ENCODE measurements at regions not wholly inside any gene's neighbourhood (a gene's known extent, or its start where the extent isn't known, plus 50 kb on each side); places are given as distances from the start of the nearest gene placed in this dataset.

DNA sequence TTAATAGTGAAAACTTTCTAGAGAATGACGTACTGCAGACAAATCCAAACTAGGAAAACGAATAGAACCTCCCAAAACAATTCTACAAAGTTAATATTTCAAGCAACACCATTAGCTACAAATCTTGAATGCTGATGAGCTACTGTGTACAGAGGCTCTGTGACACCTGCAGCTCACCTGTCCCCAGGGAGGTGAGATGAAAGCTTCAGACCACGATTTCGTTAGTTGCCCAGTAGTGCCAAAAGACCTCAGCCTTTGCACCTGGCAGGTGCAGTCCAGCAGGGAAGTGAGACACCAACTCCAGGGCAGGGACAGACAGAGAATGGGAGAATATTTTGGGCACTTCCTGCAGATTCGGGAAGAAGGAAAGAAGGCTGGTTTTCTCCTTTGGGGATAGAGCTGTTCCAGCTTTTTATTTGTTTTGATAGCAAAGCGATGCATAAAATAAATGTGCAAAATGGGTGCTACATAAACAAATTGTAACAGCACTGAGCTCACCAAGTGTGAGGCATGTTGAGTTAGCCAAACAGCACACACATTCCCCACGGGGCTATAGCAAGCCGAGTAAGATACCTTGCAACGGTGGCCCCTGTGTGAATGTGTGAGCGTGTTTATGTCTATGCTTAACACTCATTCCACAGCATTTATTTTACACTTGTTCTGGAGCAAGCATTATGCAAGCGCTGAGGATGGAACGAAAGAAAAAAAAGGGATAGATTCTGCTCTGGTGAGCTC, 1024.8 kb upstream of the AUTS2 start:
- Histone ChIP-seq H3K36me3 (no peaks in the 10 kb centered on the region), H3K4me1 (no peaks in the 10 kb centered on the region), H3K9me3 (no peaks in the 10 kb centered on the region), H3K27me3 (no peaks in the 10 kb centered on the region), H3K4me3 (no peak overlapping the region), H3K27ac (no peak overlapping the region)
- intact Hi-C loops (cut with DNase I): no loop called here
- TF ChIP-seq, protein P1, sequence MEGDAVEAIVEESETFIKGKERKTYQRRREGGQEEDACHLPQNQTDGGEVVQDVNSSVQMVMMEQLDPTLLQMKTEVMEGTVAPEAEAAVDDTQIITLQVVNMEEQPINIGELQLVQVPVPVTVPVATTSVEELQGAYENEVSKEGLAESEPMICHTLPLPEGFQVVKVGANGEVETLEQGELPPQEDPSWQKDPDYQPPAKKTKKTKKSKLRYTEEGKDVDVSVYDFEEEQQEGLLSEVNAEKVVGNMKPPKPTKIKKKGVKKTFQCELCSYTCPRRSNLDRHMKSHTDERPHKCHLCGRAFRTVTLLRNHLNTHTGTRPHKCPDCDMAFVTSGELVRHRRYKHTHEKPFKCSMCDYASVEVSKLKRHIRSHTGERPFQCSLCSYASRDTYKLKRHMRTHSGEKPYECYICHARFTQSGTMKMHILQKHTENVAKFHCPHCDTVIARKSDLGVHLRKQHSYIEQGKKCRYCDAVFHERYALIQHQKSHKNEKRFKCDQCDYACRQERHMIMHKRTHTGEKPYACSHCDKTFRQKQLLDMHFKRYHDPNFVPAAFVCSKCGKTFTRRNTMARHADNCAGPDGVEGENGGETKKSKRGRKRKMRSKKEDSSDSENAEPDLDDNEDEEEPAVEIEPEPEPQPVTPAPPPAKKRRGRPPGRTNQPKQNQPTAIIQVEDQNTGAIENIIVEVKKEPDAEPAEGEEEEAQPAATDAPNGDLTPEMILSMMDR (IDR thresholded peaks at IDR 0.05): no peak
- TF ChIP-seq POLR2AphosphoS5 (IDR thresholded peaks at IDR 0.05) (no peak), EP300 (IDR thresholded peaks at IDR 0.05) (no peak), POLR2A (IDR thresholded peaks at IDR 0.05) (no peak)
- no peak for DNase-seq
- WGBS, 2 donors: 73 to 74% methylated on average over 12 of the region's 12 CpGs

DNA sequence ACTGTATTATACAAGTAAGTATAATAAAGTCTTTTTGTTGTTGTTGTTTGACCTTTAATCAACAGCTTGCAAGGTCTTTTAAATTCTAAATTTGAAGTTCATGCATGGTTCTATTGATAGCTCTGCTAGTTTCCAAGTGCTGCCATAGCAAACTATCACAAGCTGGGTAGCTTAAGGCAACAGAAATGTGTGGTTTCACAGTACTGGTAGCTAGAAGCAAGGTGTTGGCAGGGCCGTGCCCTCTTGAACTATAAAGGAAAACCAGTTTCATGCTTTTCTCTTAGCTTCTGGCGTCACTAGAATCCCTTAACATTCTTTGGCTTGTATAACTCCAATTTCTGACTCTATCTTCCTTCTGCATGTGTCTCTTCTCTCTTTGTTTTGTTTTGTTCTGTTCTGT, 1021.9 kb upstream of the AUTS2 start:
- Histone ChIP-seq H3K27me3 (no peaks in the 10 kb centered on the region), H3K36me3 (no peaks in the 10 kb centered on the region), H3K9me3 (peaks cover 0 to 7% (median 2%) of the 10 kb centered on the region in 4 donors), H3K27ac (no peak overlapping the region), H3K4me3 (no peak overlapping the region), H3K4me1 (no peaks in the 10 kb centered on the region)
- 56 to 83% methylated on average over 2 of the region's 2 CpGs for WGBS, 2 donors
- TF ChIP-seq POLR2A (IDR thresholded peaks at IDR 0.05) (no peak), POLR2AphosphoS5 (IDR thresholded peaks at IDR 0.05) (no peak), EP300 (IDR thresholded peaks at IDR 0.05) (no peak)
- TF ChIP-seq, protein P1 (IDR thresholded peaks at IDR 0.05): no peak
- DNase-seq: no peak
- intact Hi-C loops (cut with DNase I): no loop called here

DNA sequence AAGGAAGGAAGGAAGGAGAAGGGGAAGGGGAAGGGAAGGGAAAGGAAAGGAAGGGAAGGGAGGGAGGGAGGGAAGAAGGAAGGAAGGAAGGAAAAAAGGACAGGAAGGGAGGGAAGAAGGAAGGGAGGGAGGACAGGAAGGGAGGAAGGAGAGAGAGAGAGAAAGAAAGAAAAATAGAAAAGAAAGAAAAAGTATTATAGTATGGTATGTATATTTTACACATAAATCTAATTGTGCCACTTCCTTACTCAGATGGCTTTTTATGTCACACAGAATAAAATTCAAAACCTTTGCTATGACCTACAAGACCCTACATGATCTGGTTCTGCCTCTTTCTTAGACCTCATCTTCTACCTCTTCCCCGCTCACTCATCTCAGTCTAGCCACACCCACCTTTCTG, 1016.9 kb upstream of the AUTS2 start:
- H3K27ac ChIP-seq: no peak overlapping the region
- no peaks in the 10 kb centered on the region for H3K36me3 ChIP-seq
- peaks cover 0 to 10% (median 2%) of the 10 kb centered on the region in 4 donors for H3K9me3 ChIP-seq
- no peak for DNase-seq
- intact Hi-C loops (cut with DNase I): no loop called here
- WGBS, 2 donors: 70 to 92% methylated on average over 1 of the region's 1 CpG
- TF ChIP-seq POLR2A (IDR thresholded peaks at IDR 0.05): no peak
- no peak for TF ChIP-seq EP300 (IDR thresholded peaks at IDR 0.05)
- no peak for TF ChIP-seq POLR2AphosphoS5 (IDR thresholded peaks at IDR 0.05)
- TF ChIP-seq, protein P1 (IDR thresholded peaks at IDR 0.05): no peak
- no peaks in the 10 kb centered on the region for H3K27me3 ChIP-seq
- no peaks in the 10 kb centered on the region for H3K4me1 ChIP-seq
- H3K4me3 ChIP-seq: no peak overlapping the region

DNA sequence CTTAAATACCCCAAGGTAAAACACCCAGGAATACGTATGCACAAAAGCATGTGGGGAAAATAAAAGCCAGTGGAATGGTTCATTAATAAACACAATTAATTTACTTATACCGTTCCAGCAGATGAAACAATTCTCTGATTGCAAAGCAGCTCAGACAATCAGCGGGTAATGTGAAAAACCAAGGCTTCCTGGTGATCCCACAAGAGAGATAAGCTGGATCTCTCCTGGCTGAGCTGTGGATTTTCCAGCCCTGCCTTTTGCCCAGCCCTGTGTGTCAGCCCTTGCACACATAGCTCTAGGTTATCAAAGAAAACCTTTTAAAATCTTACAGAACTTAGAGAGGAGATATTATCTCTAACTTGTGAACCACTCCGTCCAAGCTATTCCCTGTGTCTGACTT, 1010.7 kb upstream of the AUTS2 start:
- WGBS, 2 donors: 63 to 69% methylated on average over 4 of the region's 4 CpGs

More for the DNA sequence above, 1010.7 kb upstream of the AUTS2 start:
- TF ChIP-seq, protein P1 (IDR thresholded peaks at IDR 0.05): no peak
- no peak for TF ChIP-seq EP300 (IDR thresholded peaks at IDR 0.05)
- TF ChIP-seq POLR2AphosphoS5 (IDR thresholded peaks at IDR 0.05): no peak
- no peak for TF ChIP-seq POLR2A (IDR thresholded peaks at IDR 0.05)
- peaks cover 0 to 1% (median 0%) of the 10 kb centered on the region in 4 donors for H3K9me3 ChIP-seq
- no peak for DNase-seq
- H3K4me1 ChIP-seq: no peaks in the 10 kb centered on the region
- no peaks in the 10 kb centered on the region for H3K27me3 ChIP-seq
- no peak overlapping the region for H3K4me3 ChIP-seq
- intact Hi-C loops (cut with DNase I): no loop called here
- no peaks in the 10 kb centered on the region for H3K36me3 ChIP-seq
- no peak overlapping the region for H3K27ac ChIP-seq
